ENCODE measurements at regions not wholly inside any gene's neighbourhood (a gene's known extent, or its start where the extent isn't known, plus 50 kb on each side); places are given as distances from the start of the nearest gene placed in this dataset.

GRCh38 chr15:62972814-62973213, 69.7 kb upstream of the TPM1 start:
- no peak for TF ChIP-seq CTCF (IDR thresholded peaks at IDR 0.05 in 8 of 11, conservative IDR thresholded peaks at IDR 0.05 in 3 of 11)
- no peak for TF ChIP-seq POLR2A (IDR thresholded peaks at IDR 0.05)
- TF ChIP-seq POLR2AphosphoS5 (IDR thresholded peaks at IDR 0.05) = no peak
